ELF-1 (cell line): ENCODE measurements at regions not wholly inside any gene's neighbourhood (a gene's known extent, or its start where the extent isn't known, plus 50 kb on each side); places are given as distances from the start of the nearest gene placed in this dataset.

Source experiments
- DNase-seq: peaks from one replicate; pipeline ENCODE4 v3.0.0-alpha.2; 2016; ENCODE audit warnings: low read depth, low spot score

- no peak for DNase-seq
These were observed 113.5 kb downstream of the RIPK4 start for GRCh38 chr21:41653243-41653953.

- DNase-seq = no peak
These were observed 115.0 kb downstream of the RIPK4 start for GRCh38 chr21:41651830-41652229.

- no peak for DNase-seq
These were observed 115.4 kb downstream of the RIPK4 start for GRCh38 chr21:41651406-41651805.

- no peak for DNase-seq
These were observed 116.2 kb downstream of the RIPK4 start for GRCh38 chr21:41650526-41651145.

GRCh38 chr21:41648591-41649031 lies 118.2 kb downstream of the RIPK4 start:
- no peak for DNase-seq

GRCh38 chr21:41647806-41648561 lies 118.9 kb downstream of the RIPK4 start:
- no peak for DNase-seq

- no peak for DNase-seq
These were observed 123.4 kb downstream of the RIPK4 start for GRCh38 chr21:41643246-41643966.

- peak; percentile 31 for DNase-seq
These were observed 124.8 kb downstream of the RIPK4 start for GRCh38 chr21:41641821-41642701.

- DNase-seq = no peak
These were observed 125.4 kb downstream of the RIPK4 start for GRCh38 chr21:41641510-41641815.

GRCh38 chr21:41640748-41641509 lies 125.9 kb downstream of the RIPK4 start:
- DNase-seq = peak; percentile 30

- no peak for DNase-seq
These were observed 127.1 kb downstream of the RIPK4 start for GRCh38 chr21:41639766-41640165.

- DNase-seq = no peak
These were observed 127.5 kb downstream of the RIPK4 start for GRCh38 chr21:41639336-41639735.

GRCh38 chr21:41638201-41638790 lies 128.6 kb downstream of the RIPK4 start:
- DNase-seq = no peak

- no peak for DNase-seq
These were observed 129.0 kb upstream of the TMPRSS2 start for GRCh38 chr21:41636636-41637630.

- no peak for DNase-seq
These were observed 127.9 kb upstream of the TMPRSS2 start for GRCh38 chr21:41635874-41636273.

GRCh38 chr21:41634858-41635257 lies 126.9 kb upstream of the TMPRSS2 start:
- DNase-seq = peak; percentile 23

GRCh38 chr21:41634211-41634694 lies 126.3 kb upstream of the TMPRSS2 start:
- DNase-seq = peak; percentile 93

- DNase-seq = no peak
These were observed 125.7 kb upstream of the TMPRSS2 start for GRCh38 chr21:41633627-41634026.
